Gastroesophageal sphincter (tissue), 4 donors: ENCODE measurements at regions not wholly inside any gene's neighbourhood (a gene's known extent, or its start where the extent isn't known, plus 50 kb on each side); places are given as distances from the start of the nearest gene placed in this dataset.

Source experiments
- ATAC-seq: fragments of 150-250 bp; one replicate; pipeline ENCODE4 v1.9.1; 2016; ENCODE audit warnings: mild to moderate bottlenecking, moderate library complexity
- H3K27ac ChIP-seq, 4 donors: fragments of 200-600 bp; sonication (generic) in 3 of 4; 1 replicate in 3 of 4; 2 replicates in 1 of 4; pipeline ENCODE4 v1.5.1; 2016 to 2019
- H3K27me3 ChIP-seq: fragments of 200-600 bp; sonication (generic); one replicate; pipeline ENCODE4 v1.5.1; 2019
- H3K36me3 ChIP-seq, 2 donors: fragments of 200-600 bp; sonication (generic); one replicate each; pipeline ENCODE4 v1.5.1; 2019; ENCODE audit warnings: control low read depth in 1 of 2
- H3K4me1 ChIP-seq, 3 donors: fragments of 200-600 bp; sonication (generic); 1 replicate in 2 of 3; 2 replicates in 1 of 3; pipeline ENCODE4 v1.5.1; 2016 to 2019; ENCODE audit warnings: control low read depth in 2 of 3
- H3K4me3 ChIP-seq, 2 donors: fragments of 200-600 bp; sonication (generic); one replicate each; pipeline ENCODE4 v1.5.1; 2019; ENCODE audit warnings: mild to moderate bottlenecking in 1 of 2, moderate library complexity in 1 of 2
- H3K9me3 ChIP-seq, 3 donors: fragments of 200-600 bp; sonication (generic); one replicate each; pipeline ENCODE4 v1.5.1; 2017 to 2019; ENCODE audit warnings: control low read depth in 2 of 3
- CTCF ChIP-seq, 4 experiments: fragments of 200-600 bp in 2 of 4; fragments of 450-650 bp in 2 of 4; sonication (generic) in 1 of 4; IDR thresholded peaks; one replicate each; pipeline ENCODE4 v1.5.1; 2017 to 2019; ENCODE audit warnings: antibody characterized with exemption in 4 of 4, mild to moderate bottlenecking in 2 of 4, moderate library complexity in 2 of 4
- EP300 ChIP-seq: sonication (generic); formaldehyde crosslinking; IDR thresholded peaks from one replicate; pipeline ENCODE4 v1.6.1; 2017; ENCODE audit warnings: antibody characterized with exemption, mild to moderate bottlenecking
- POLR2A ChIP-seq, 2 donors: fragments of 450-650 bp; IDR thresholded peaks; one replicate each; pipeline ENCODE4 v1.6.1; 2017; ENCODE audit warnings: antibody characterized with exemption in 2 of 2, mild to moderate bottlenecking in 2 of 2, moderate library complexity in 1 of 2
- POLR2AphosphoS5 ChIP-seq: sonication (generic); formaldehyde crosslinking; IDR thresholded peaks from one replicate; pipeline ENCODE4 v1.6.1; 2017; ENCODE audit warnings: antibody characterized with exemption
- WGBS, 2 donors: methylation state at CpG; one replicate each; pipeline ENCODE4 v1.1.5; 2018; ENCODE audit warnings: low coverage in 1 of 2; 5-methylcytosine and 5-hydroxymethylcytosine counted together

GRCh38 chr9:129379886-129380285 lies 201.8 kb upstream of the IER5L start:
- no peaks in the 10 kb centered on the region for H3K27me3 ChIP-seq
- H3K9me3 ChIP-seq, result no peaks in the 10 kb centered on the region
- H3K4me3 ChIP-seq, result no peak overlapping the region
- no peaks in the 10 kb centered on the region for H3K36me3 ChIP-seq
- no peak for ATAC-seq
- TF ChIP-seq EP300 (no peak), POLR2AphosphoS5 (no peak), POLR2A (IDR thresholded peaks at IDR 0.05) (no peak), CTCF (IDR thresholded peaks at IDR 0.05) (no peak)
- H3K27ac ChIP-seq, result no peak overlapping the region
- 45 to 59% methylated on average over 3 to 5 of the region's 8 CpGs for WGBS, 2 donors
- H3K4me1 ChIP-seq, result peaks cover 0 to 22% (median 13%) of the 10 kb centered on the region in 3 donors

- TF ChIP-seq EP300, result no peak
- TF ChIP-seq POLR2A (IDR thresholded peaks at IDR 0.05), result no peak
- TF ChIP-seq CTCF (IDR thresholded peaks at IDR 0.05), result no peak
- TF ChIP-seq POLR2AphosphoS5, result no peak
- no peak for ATAC-seq
Observed at GRCh38 chr9:129379181-129379836, 201.2 kb upstream of the IER5L start.

GRCh38 chr9:129377931-129378661 lies 200.0 kb upstream of the IER5L start:
- TF ChIP-seq POLR2AphosphoS5 (no peak), CTCF (IDR thresholded peaks at IDR 0.05) (no peak), EP300 (no peak), POLR2A (IDR thresholded peaks at IDR 0.05) (no peak)
- Histone ChIP-seq H3K9me3 (no peaks in the 10 kb centered on the region), H3K27me3 (no peaks in the 10 kb centered on the region), H3K4me3 (no peak overlapping the region), H3K27ac (no peak overlapping the region), H3K36me3 (no peaks in the 10 kb centered on the region), H3K4me1 (peaks cover 0 to 10% (median 10%) of the 10 kb centered on the region in 3 donors)
- WGBS, 2 donors, result 64 to 69% methylated on average over 10 to 19 of the region's 28 CpGs
- no peak for ATAC-seq

More at GRCh38 chr9:129379181-129379836, 201.2 kb upstream of the IER5L start:
- Histone ChIP-seq H3K36me3 (no peaks in the 10 kb centered on the region), H3K9me3 (no peaks in the 10 kb centered on the region), H3K4me1 (peaks cover 0 to 22% (median 13%) of the 10 kb centered on the region in 3 donors), H3K27me3 (no peaks in the 10 kb centered on the region), H3K4me3 (no peak overlapping the region), H3K27ac (no peak overlapping the region)
- 82 to 91% methylated on average over 10 to 12 of the region's 16 CpGs for WGBS, 2 donors

- H3K4me3 ChIP-seq, result no peak overlapping the region
- WGBS, 2 donors, result 64 to 69% methylated on average over 5 of the region's 5 CpGs
- no peaks in the 10 kb centered on the region for H3K9me3 ChIP-seq
- TF ChIP-seq POLR2AphosphoS5 (no peak), EP300 (no peak), POLR2A (IDR thresholded peaks at IDR 0.05) (no peak), CTCF (IDR thresholded peaks at IDR 0.05) (no peak)
- H3K4me1 ChIP-seq, result peaks cover 0 to under 1% (median under 1%) of the 10 kb centered on the region in 3 donors
- no peaks in the 10 kb centered on the region for H3K36me3 ChIP-seq
- H3K27ac ChIP-seq, result no peak overlapping the region
- no peaks in the 10 kb centered on the region for H3K27me3 ChIP-seq
- no peak for ATAC-seq
Observed at GRCh38 chr9:129377181-129377580, 199.1 kb upstream of the IER5L start.

GRCh38 chr9:129375845-129376244 lies 197.8 kb upstream of the IER5L start:
- no peak for TF ChIP-seq EP300

More at GRCh38 chr9:129375845-129376244, 197.8 kb upstream of the IER5L start:
- peaks cover 0 to 2% (median 0%) of the 10 kb centered on the region in 3 donors for H3K9me3 ChIP-seq
- no peak overlapping the region for H3K27ac ChIP-seq
- ATAC-seq, result no peak
- WGBS, 2 donors, result 85 to 92% methylated on average over 4 to 5 of the region's 5 CpGs
- no peaks in the 10 kb centered on the region for H3K36me3 ChIP-seq
- no peaks in the 10 kb centered on the region for H3K4me1 ChIP-seq
- H3K27me3 ChIP-seq, result no peaks in the 10 kb centered on the region
- no peak overlapping the region for H3K4me3 ChIP-seq
